ENCODE measurements at regions not wholly inside any gene's neighbourhood (a gene's known extent, or its start where the extent isn't known, plus 50 kb on each side); places are given as distances from the start of the nearest gene placed in this dataset.

DNA sequence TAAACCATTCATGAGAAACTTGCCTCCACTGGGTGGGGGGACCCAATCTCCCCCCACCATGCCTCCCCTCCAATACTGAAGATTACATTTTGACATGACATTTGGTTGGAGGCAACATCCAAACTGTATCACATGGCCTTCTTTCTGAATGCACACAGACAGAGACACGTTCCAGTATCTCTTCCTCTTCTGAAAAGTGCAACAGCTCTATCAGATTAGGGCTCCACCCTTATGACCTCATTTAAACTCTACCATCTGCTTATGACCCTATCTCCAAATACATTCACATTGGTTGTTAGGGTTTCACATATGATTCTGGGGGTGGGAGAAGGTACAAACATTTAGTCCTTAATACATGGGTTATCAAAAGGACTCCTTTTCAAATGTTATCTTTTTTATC, 481.8 kb upstream of the NFIA start (continued):
- TF ChIP-seq RAD21 (IDR thresholded peaks at IDR 0.05 in 1 of 2, conservative IDR thresholded peaks at IDR 0.05 in 1 of 2; ENCODE audit: low read depth in 2 of 2, low read length in 2 of 2) (no peak), JUND (IDR thresholded peaks at IDR 0.05; ENCODE audit: low read length) (no peak), SIX5 (IDR thresholded peaks at IDR 0.05; ENCODE audit: low read depth, low read length) (no peak), TAF1 (IDR thresholded peaks at IDR 0.05; ENCODE audit: low read depth, low read length) (no peak), NANOG (IDR thresholded peaks at IDR 0.05; ENCODE audit: insufficient read depth, low read depth, low read length, poor library complexity, severe bottlenecking) (no peak), EGR1 (IDR thresholded peaks at IDR 0.05; ENCODE audit: borderline replicate concordance, low read depth, low read length) (no peak), POU5F1 (IDR thresholded peaks at IDR 0.05; ENCODE audit: low read depth, low read length) (no peak)
